HG02852 (cell line): ENCODE measurements at regions not wholly inside any gene's neighbourhood (a gene's known extent, or its start where the extent isn't known, plus 50 kb on each side); places are given as distances from the start of the nearest gene placed in this dataset.

Experiments
- ATAC-seq: cut with Tn5 transposase; IDR thresholded peaks from one replicate; pipeline ENCODE4 v1.9.1; 2021; ENCODE audit warnings: mild to moderate bottlenecking, moderate library complexity; ENCODE audit not compliant: unreplicated experiment

DNA sequence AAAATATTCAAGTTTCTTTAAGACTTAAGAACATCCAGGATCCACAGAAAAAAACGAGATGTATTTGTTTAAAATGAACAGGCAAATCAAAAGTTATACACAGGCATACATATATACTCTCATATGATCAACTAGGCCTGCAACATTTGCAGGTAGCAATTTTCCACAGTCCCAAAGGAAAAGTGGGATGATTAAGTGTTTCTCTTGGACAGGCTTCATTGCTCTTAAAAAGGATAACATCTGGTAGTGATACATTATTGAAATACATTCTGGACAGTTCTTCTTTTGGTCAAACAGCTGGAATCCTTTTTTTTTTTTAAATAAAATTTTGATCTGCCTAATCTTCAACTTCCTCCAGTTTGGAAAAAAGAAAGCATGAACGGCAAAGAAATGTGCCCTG lies 114.8 kb upstream of the TDRD3 start:
- no peak for ATAC-seq

- no peak for ATAC-seq
These were observed 114.3 kb upstream of the TDRD3 start for GRCh38 chr13:60282708-60283107.

- no peak for ATAC-seq
These were observed 110.3 kb upstream of the TDRD3 start for GRCh38 chr13:60286707-60287106.

DNA sequence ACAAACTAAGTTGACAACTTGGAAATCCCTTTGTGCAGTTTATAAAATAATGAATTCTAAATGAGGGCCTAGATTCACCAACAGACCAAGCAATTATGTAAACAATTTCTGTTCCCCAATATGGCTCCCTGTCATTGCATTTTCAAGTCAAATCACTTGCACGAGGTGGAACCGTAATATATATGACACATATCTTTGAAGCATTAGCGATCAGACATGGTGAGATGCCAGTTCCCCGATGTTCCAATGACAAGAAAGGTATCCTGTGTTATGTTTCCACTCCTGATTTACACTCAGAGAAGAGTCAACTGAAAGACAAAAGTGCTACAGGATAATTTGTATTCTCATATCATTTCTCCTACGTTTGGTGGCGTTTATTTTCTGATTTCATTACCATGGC lies 108.5 kb upstream of the TDRD3 start:
- no peak for ATAC-seq

- ATAC-seq = no peak
These were observed 93.9 kb upstream of the TDRD3 start for GRCh38 chr13:60303166-60303565.

GRCh38 chr13:60311527-60311926 lies 85.5 kb upstream of the TDRD3 start:
- ATAC-seq = no peak

DNA sequence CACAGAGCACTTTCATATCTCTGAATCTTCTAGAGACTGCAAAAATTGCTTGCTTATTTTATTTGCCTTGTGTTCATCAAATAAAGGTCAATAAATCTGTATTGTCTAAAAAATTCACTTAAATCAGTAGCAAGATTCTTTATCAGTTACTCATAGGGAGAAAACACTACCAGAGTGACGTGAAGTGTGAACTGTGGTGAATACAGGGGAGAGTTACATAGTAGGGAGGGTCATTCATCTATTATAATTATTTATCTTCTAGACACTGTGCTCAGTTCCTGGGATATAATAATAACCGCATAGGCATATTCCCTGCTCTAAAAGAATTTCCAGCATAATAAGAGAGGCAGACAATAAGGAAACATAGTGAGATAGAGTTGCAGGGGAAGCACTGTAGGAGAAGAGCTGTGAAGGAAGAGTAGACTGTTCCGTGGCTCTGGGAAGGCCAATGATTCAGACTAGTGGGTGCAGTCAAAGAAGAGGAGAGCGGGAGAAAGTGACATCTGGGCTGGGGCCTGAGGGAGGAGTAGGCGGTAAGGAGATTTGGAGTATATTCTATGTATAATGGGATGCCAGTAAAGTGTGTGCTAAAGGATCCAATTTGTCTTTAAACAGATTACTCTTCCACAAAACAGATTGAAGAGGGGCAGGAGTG lies 84.0 kb upstream of the TDRD3 start:
- no peak for ATAC-seq

- ATAC-seq = no peak
These were observed 78.8 kb upstream of the TDRD3 start for GRCh38 chr13:60318186-60318585.

DNA sequence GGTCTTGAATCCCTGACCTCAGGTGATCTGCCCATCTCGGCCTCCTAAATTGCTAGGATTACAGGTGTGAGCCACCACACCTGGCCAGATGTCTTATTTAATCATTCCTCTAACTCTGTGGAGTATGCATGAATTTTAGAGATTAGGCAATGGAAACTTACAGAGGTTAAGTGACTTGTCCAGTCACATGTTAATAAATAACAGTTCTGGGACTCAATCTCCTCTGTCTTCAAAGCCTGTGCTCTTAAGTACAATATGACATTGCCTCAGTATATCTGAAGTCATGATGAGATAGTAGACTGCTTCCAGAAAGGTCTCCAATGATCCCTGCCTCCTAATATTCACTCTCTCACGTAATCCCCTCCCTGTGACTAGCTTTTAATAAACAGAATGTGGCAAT lies 72.9 kb upstream of the TDRD3 start:
- ATAC-seq = no peak

DNA sequence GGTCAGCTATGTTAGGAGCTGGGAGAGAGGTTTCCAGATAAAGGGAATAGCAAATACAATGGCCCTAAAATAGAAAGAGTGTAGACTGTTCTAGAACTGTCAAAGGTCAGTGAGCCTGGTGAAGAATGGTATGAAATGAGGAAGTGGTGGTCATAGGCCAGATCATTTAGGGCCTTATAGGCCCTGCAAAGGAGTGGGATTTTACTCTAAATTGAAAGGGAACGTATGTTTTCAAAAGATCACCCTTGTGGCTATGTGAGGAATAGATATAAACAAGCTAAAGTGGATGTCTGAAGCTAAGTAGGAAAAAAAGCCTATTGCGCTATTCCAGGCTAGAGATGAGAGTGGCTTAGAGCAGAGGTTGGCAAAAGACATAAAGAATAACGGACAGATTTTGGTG lies 70.7 kb upstream of the TDRD3 start:
- no peak for ATAC-seq

DNA sequence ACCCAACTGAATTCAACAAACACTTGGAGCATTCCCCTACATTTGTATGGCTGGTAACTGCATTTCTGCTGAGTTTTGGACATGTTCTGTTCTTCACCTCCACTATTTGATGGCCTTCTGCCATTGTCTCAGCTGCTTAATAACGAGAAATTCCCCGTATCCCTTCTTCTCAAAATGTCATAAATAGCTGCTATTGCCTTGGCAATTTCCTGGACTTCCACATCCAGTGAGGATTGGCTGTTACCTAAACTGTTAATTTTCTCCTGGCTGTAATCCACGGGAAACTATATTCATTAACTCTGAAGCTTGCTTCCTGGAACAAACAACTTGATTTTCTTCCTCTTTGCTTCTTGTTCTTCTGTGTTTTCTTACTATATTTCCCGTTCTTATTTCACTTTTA lies 69.5 kb upstream of the TDRD3 start:
- no peak for ATAC-seq

- ATAC-seq = no peak
These were observed 68.9 kb upstream of the TDRD3 start for GRCh38 chr13:60328073-60328472.

- peak; percentile 64 for ATAC-seq
These were observed 67.6 kb upstream of the TDRD3 start for GRCh38 chr13:60329221-60329923.

- no peak for ATAC-seq
These were observed 65.6 kb upstream of the TDRD3 start for GRCh38 chr13:60331249-60332012.

DNA sequence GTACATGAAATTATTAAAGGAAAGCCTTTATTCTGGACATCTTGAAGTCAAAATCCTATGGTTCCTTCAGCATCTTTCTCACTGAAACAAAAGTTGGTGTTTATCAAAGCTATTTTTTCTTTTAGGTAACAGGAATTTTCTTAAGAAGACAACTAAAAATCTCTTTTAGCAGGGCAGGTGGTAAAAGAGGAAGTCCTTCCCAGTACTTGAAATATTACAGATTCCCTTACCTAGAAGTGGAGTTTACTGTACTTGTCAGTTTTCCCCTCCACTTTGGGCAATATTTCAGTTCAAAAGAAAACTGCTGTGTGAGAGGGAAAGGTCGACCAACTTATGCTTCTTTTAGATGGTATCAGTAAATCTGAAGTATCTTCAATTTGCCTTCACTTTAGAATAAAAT lies 64.3 kb upstream of the TDRD3 start:
- no peak for ATAC-seq

- ATAC-seq = no peak
These were observed 62.7 kb upstream of the TDRD3 start for GRCh38 chr13:60334310-60334709.

DNA sequence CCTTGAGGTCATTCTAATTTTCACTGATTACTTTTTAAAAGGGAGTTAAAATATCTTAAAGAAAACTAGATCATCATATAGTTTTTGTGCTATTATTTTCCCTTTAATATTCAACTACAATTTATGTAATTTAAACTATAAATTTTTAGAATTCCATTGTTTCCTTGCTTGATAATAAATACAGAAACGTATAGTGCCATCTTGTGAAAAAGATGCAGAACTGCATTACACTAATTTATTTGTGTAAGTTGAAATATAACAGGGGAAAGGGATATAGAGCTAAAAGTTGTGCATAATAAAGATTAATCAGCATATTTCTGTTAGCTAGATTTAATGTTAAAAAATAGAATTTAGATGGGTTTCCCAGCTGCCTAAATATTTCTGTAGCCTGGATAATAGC lies 61.5 kb upstream of the TDRD3 start:
- ATAC-seq = no peak

GRCh38 chr13:60338754-60339153 lies 58.3 kb upstream of the TDRD3 start:
- ATAC-seq = no peak

- ATAC-seq = no peak
These were observed 53.0 kb upstream of the TDRD3 start for GRCh38 chr13:60343978-60344377.

GRCh38 chr13:60347174-60347573 lies 49.8 kb upstream of the TDRD3 start:
- no peak for ATAC-seq
